B cell (primary cell): ENCODE measurements at regions not wholly inside any gene's neighbourhood (a gene's known extent, or its start where the extent isn't known, plus 50 kb on each side); places are given as distances from the start of the nearest gene placed in this dataset.

Experiments used
- ATAC-seq: fragments of 200-7000 bp; cut with Tn5 transposase; one replicate; pipeline ENCODE4 v1.10.0; 2021; ENCODE audit warnings: low read depth, mild to moderate bottlenecking, moderate number of reproducible peaks, moderate library complexity
- CTCF ChIA-PET: fragments of 350-600 bp; sonication (Branson Sonifier 250); formaldehyde crosslinking; loops from one replicate; lab custom pipeline; 2021; ENCODE audit warnings: antibody characterized with exemption, inconsistent platforms; lab: Charles Lee
- POLR2A ChIA-PET: fragments of 350-600 bp; sonication (Branson Sonifier 250); formaldehyde crosslinking; loops from one replicate; lab custom pipeline; 2021; ENCODE audit warnings: antibody characterized with exemption; lab: Charles Lee
- DNase-seq: peaks from one replicate; pipeline ENCODE4 v3.0.0; 2013
- H2AFZ ChIP-seq: 2 replicates; pipeline ENCODE4 v1.6.1; 2012; ENCODE audit warnings: mild to moderate bottlenecking, low read depth, low read length; ENCODE audit not compliant: insufficient read depth, poor library complexity, severe bottlenecking
- H3K27ac ChIP-seq, 2 donors: 1 replicate in 1 of 2; 2 replicates in 1 of 2; pipeline ENCODE4 v1.5.1; 2012 to 2013; ENCODE audit warnings: low read length in 2 of 2, mild to moderate bottlenecking in 2 of 2, moderate library complexity in 1 of 2
- H3K27me3 ChIP-seq, 4 experiments: fragments of 200-600 bp in 1 of 4; sonication (generic) in 1 of 4; replicated peaks in 1 of 4; 1 replicate in 2 of 4; 2 replicates in 2 of 4; pipeline versions ENCODE4 v1.6.1 to v1.7.0; 2013 to 2016; ENCODE audit warnings: low read length in 3 of 4, mild to moderate bottlenecking in 2 of 4, mixed read lengths in 1 of 4, moderate library complexity in 1 of 4; ENCODE audit not compliant: insufficient read depth in 4 of 4, control insufficient read depth in 3 of 4; ENCODE audit errors: control extremely low read depth in 1 of 4
- H3K36me3 ChIP-seq, 2 experiments: replicated peaks in 1 of 2; 1 replicate in 1 of 2; 2 replicates in 1 of 2; pipeline versions ENCODE4 v1.6.1 to v1.7.1; 2013; ENCODE audit warnings: low read length in 1 of 2; ENCODE audit not compliant: insufficient read depth in 2 of 2, control insufficient read depth in 1 of 2; ENCODE audit errors: control extremely low read depth in 1 of 2, extremely low read depth in 1 of 2
- H3K4me1 ChIP-seq, 2 donors: fragments of 200-600 bp in 1 of 2; sonication (generic) in 1 of 2; 1 replicate in 1 of 2; 2 replicates in 1 of 2; pipeline versions ENCODE4 v1.5.1 to v1.6.1; 2013 to 2017; ENCODE audit warnings: low read length in 2 of 2; ENCODE audit not compliant: control insufficient read depth in 2 of 2, insufficient read depth in 2 of 2
- H3K4me2 ChIP-seq: replicated peaks from 2 replicates; pipeline ENCODE3; 2012; ENCODE audit warnings: mild to moderate bottlenecking, low read depth, low read length; ENCODE audit not compliant: poor library complexity, severe bottlenecking
- H3K4me3 ChIP-seq, 5 experiments: fragments of 200-600 bp in 1 of 5; sonication (generic) in 1 of 5; 1 replicate in 3 of 5; 2 replicates in 2 of 5; pipeline versions ENCODE4 v1.5.1 to v1.7.0; 2011 to 2016; ENCODE audit warnings: low read length in 4 of 5, mild to moderate bottlenecking in 4 of 5, low read depth in 2 of 5, control low read depth in 1 of 5, moderate library complexity in 1 of 5; ENCODE audit not compliant: insufficient read depth in 1 of 5; ENCODE audit errors: control extremely low read depth in 1 of 5, extremely low read depth in 1 of 5
- H3K79me2 ChIP-seq: fragments of 200-600 bp; sonication (generic); one replicate; pipeline ENCODE4 v1.6.0; 2016; ENCODE audit warnings: low read length; ENCODE audit not compliant: control insufficient read depth, insufficient read depth
- H3K9ac ChIP-seq: fragments of 200-600 bp; sonication (generic); 2 replicates; pipeline ENCODE4 v1.6.1; 2017; ENCODE audit warnings: mild to moderate bottlenecking, low read length, moderate library complexity
- H3K9me3 ChIP-seq, 3 donors: one replicate each; pipeline versions ENCODE4 v1.6.1 to v1.7.1; 2013; ENCODE audit warnings: low read length in 2 of 3; ENCODE audit not compliant: control insufficient read depth in 2 of 3, insufficient read depth in 1 of 3; ENCODE audit errors: control extremely low read depth in 1 of 3
- H4K20me1 ChIP-seq: 2 replicates; pipeline ENCODE4 v1.6.0; 2012; ENCODE audit warnings: mild to moderate bottlenecking, low read length; ENCODE audit not compliant: insufficient read depth, control insufficient read depth, poor library complexity, severe bottlenecking
- H3K27ac Mint-ChIP-seq: one replicate; pipeline ENCODE4 v1.8.0; 2021; ENCODE audit warnings: mixed read lengths
- H3K27me3 Mint-ChIP-seq: one replicate; pipeline ENCODE4 v1.8.0; 2021; ENCODE audit warnings: mixed read lengths
- H3K4me1 Mint-ChIP-seq: one replicate; pipeline ENCODE4 v1.8.0; 2021; ENCODE audit warnings: mixed read lengths
- H3K4me3 Mint-ChIP-seq: one replicate; pipeline ENCODE4 v1.8.0; 2021; ENCODE audit warnings: mixed read lengths
- H3K9me3 Mint-ChIP-seq: one replicate; pipeline ENCODE4 v1.8.0; 2022; ENCODE audit warnings: mixed read lengths; ENCODE audit not compliant: insufficient read depth
- EZH2 ChIP-seq: IDR thresholded peaks from 2 replicates; pipeline ENCODE4 v1.6.1; 2012; ENCODE audit warnings: borderline replicate concordance, low read depth, mild to moderate bottlenecking, moderate library complexity, low read length; ENCODE audit not compliant: insufficient read depth, poor library complexity, severe bottlenecking
- WGBS: methylation state at CpG from one replicate; pipeline ENCODE4 v1.1.5; 2013; ENCODE audit warnings: missing lambda C conversion rate; ENCODE audit not compliant: insufficient coverage; 5-methylcytosine and 5-hydroxymethylcytosine counted together
- intact Hi-C: fragments of 100-400 bp; cut with micrococcal nuclease; formaldehyde crosslinking; loops from one replicate; pipeline ENCODE4 v1.10.0; 2022
- TF ChIP-seq, protein P1 (sequence below): fragments of 200-600 bp; IDR thresholded peaks from one replicate; pipeline ENCODE4 v1.8.0; 2022; ENCODE audit warnings: antibody characterized with exemption, mild to moderate bottlenecking

DNA sequence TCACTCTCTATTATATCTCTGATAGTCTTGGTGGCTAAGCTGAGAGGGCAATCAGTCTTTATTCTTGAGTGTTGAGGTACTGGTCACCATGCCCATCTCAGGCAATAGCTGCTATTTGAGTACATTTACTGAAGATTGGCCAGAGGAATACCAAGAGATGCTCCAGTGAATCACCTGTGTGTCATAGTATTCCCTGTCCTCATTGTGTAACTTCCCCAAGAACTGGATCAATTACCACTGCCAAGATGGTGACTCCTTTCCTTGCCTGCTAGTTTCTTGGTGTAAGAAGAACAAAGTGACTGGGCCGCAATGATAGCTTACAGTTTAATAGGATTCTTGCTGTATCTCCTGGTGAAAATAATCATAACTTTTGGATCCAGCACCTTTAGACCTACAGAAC, 418.7 kb upstream of the KIF2A start:
- Histone ChIP-seq H4K20me1 (no peaks in the 10 kb centered on the region), H3K79me2 (no peaks in the 10 kb centered on the region), H3K36me3 (no peaks in the 10 kb centered on the region), H3K9me3 (no peaks in the 10 kb centered on the region), H3K27me3 (no peaks in the 10 kb centered on the region), H3K4me3 (no peak overlapping the region), H3K27ac (no peak overlapping the region), H2AFZ (no peak overlapping the region), H3K9ac (no peak overlapping the region), H3K4me2 (no peak overlapping the region), H3K4me1 (no peaks in the 10 kb centered on the region)
- no peak for ATAC-seq
- WGBS: no CpG with 5 or more reads among the region's 1 CpG
- intact Hi-C loops: no loop called here
- H3K27me3 Mint-ChIP-seq: no peaks in the 10 kb centered on the region
- peaks cover 12% of the 10 kb centered on the region for H3K9me3 Mint-ChIP-seq
- no peak for TF ChIP-seq EZH2
- TF ChIP-seq, protein P1, sequence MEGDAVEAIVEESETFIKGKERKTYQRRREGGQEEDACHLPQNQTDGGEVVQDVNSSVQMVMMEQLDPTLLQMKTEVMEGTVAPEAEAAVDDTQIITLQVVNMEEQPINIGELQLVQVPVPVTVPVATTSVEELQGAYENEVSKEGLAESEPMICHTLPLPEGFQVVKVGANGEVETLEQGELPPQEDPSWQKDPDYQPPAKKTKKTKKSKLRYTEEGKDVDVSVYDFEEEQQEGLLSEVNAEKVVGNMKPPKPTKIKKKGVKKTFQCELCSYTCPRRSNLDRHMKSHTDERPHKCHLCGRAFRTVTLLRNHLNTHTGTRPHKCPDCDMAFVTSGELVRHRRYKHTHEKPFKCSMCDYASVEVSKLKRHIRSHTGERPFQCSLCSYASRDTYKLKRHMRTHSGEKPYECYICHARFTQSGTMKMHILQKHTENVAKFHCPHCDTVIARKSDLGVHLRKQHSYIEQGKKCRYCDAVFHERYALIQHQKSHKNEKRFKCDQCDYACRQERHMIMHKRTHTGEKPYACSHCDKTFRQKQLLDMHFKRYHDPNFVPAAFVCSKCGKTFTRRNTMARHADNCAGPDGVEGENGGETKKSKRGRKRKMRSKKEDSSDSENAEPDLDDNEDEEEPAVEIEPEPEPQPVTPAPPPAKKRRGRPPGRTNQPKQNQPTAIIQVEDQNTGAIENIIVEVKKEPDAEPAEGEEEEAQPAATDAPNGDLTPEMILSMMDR: no peak
- ChIA-PET POLR2A (no interaction called here), CTCF (no interaction called here)
- no peak overlapping the region for H3K27ac Mint-ChIP-seq
- H3K4me1 Mint-ChIP-seq: no peaks in the 10 kb centered on the region
- H3K4me3 Mint-ChIP-seq: no peak overlapping the region
- DNase-seq: no peak

DNA sequence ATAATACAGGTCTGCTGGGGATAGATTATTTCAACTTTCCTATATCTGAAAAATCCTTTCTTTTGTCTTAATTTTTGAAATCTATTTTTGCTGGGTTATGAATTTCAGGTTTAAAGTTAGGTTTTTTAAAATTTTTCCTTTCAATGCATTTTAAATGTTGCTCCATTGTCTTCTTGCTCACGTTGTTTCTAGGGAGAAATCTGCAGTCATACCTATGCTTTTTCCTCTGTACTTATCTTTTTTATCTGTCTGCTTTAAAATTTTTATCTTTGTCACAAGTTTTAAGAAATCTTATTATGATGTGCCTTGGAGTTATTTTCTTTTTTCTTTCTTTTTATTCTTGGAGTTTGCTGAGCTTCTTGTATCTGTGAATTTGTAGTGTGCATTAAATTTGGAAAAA, 412.0 kb upstream of the KIF2A start:
- POLR2A ChIA-PET: no interaction called here
- CTCF ChIA-PET: no interaction called here
- Histone ChIP-seq H3K4me3 (no peak overlapping the region), H3K9ac (no peak overlapping the region), H3K9me3 (no peaks in the 10 kb centered on the region), H3K36me3 (no peaks in the 10 kb centered on the region), H3K27ac (no peak overlapping the region), H3K79me2 (no peaks in the 10 kb centered on the region), H4K20me1 (no peaks in the 10 kb centered on the region), H2AFZ (no peak overlapping the region), H3K27me3 (no peaks in the 10 kb centered on the region), H3K4me2 (no peak overlapping the region), H3K4me1 (no peaks in the 10 kb centered on the region)
- Mint-ChIP-seq H3K27me3 (no peaks in the 10 kb centered on the region), H3K9me3 (peaks cover 4% of the 10 kb centered on the region), H3K27ac (no peak overlapping the region), H3K4me1 (no peaks in the 10 kb centered on the region), H3K4me3 (no peak overlapping the region)
- no CpG with 5 or more reads among the region's 1 CpG for WGBS
- ATAC-seq (no peak), DNase-seq (no peak)
- intact Hi-C loops: no loop called here
- TF ChIP-seq EZH2: no peak
- TF ChIP-seq, protein P1: no peak
